HG02870 (cell line): ENCODE measurements at regions not wholly inside any gene's neighbourhood (a gene's known extent, or its start where the extent isn't known, plus 50 kb on each side); places are given as distances from the start of the nearest gene placed in this dataset.

Experiments
- ATAC-seq: cut with Tn5 transposase; IDR thresholded peaks from one replicate; pipeline ENCODE4 v1.9.1; 2021; ENCODE audit warnings: mild to moderate bottlenecking, moderate library complexity; ENCODE audit not compliant: unreplicated experiment

- ATAC-seq, result no peak
Observed at GRCh38 chr2:53268626-53269025, 499.0 kb upstream of the CHAC2 start.

- ATAC-seq, result no peak
Observed at GRCh38 chr2:53268086-53268485, 499.5 kb upstream of the CHAC2 start.

GRCh38 chr2:53265544-53266299 is 501.9 kb upstream of the CHAC2 start:
- ATAC-seq, result no peak

- no peak for ATAC-seq
Observed at GRCh38 chr2:53260568-53260967, 507.0 kb upstream of the CHAC2 start.

GRCh38 chr2:53259395-53260009 is 508.1 kb upstream of the CHAC2 start:
- no peak for ATAC-seq

- no peak for ATAC-seq
Observed at GRCh38 chr2:53257287-53257686, 510.3 kb upstream of the CHAC2 start.

- ATAC-seq, result no peak
Observed at GRCh38 chr2:53253244-53253643, 514.4 kb upstream of the CHAC2 start.

GRCh38 chr2:53252115-53252514 is 515.5 kb upstream of the CHAC2 start:
- ATAC-seq, result no peak

GRCh38 chr2:53247956-53248735 is 519.5 kb upstream of the CHAC2 start:
- ATAC-seq, result no peak

GRCh38 chr2:53243430-53243829 is 524.2 kb upstream of the CHAC2 start:
- ATAC-seq, result no peak

- ATAC-seq, result no peak
Observed at GRCh38 chr2:53242090-53242489, 525.5 kb upstream of the CHAC2 start.

- ATAC-seq, result no peak
Observed at GRCh38 chr2:53235836-53236582, 531.6 kb upstream of the CHAC2 start.

GRCh38 chr2:53234548-53234903 is 533.1 kb upstream of the CHAC2 start:
- no peak for ATAC-seq

- ATAC-seq, result no peak
Observed at GRCh38 chr2:53233759-53234547, 533.7 kb upstream of the CHAC2 start.

GRCh38 chr2:53231908-53232307 is 535.7 kb upstream of the CHAC2 start:
- ATAC-seq, result no peak

GRCh38 chr2:53230691-53231090 is 536.9 kb upstream of the CHAC2 start:
- no peak for ATAC-seq

- no peak for ATAC-seq
Observed at GRCh38 chr2:53227535-53227934, 540.1 kb upstream of the CHAC2 start.

GRCh38 chr2:53220969-53221368 is 546.6 kb upstream of the CHAC2 start:
- ATAC-seq, result no peak

- no peak for ATAC-seq
Observed at GRCh38 chr2:53217250-53217649, 550.4 kb upstream of the CHAC2 start.

GRCh38 chr2:53216805-53217204 is 550.8 kb upstream of the CHAC2 start:
- no peak for ATAC-seq
